ENCODE measurements at regions not wholly inside any gene's neighbourhood (a gene's known extent, or its start where the extent isn't known, plus 50 kb on each side); places are given as distances from the start of the nearest gene placed in this dataset.

DNA sequence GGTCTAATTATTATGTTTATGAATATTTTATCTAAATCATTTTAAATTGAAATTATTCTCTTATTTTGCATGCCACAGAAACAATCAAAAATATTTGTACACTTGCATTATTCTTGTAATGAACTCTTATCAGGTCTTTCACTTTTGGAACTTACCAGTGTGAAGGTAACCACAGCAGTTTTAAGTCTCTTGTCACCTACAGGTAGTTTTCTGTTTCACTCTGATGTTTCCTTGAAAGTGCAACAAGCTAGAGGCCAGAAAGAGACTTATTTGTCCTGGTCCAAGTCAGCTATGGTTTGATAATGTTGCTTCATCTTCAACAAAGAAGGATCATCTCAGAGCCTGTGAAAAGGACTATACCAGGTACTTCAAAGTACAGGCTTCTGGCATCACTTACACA, 133.4 kb upstream of the NBEA start:
- DNase-seq (ENCODE audit: low read depth in 2 of 2): no peak

- no peak for DNase-seq (ENCODE audit: low read depth in 2 of 2)
These were observed 131.1 kb upstream of the NBEA start for GRCh38 chr13:34810996-34811395.

GRCh38 chr13:34815526-34815925, 126.5 kb upstream of the NBEA start:
- DNase-seq (ENCODE audit: low read depth in 2 of 2): no peak

- no peak for DNase-seq (ENCODE audit: low read depth in 2 of 2)
These were observed 125.7 kb upstream of the NBEA start for GRCh38 chr13:34816245-34816884.

DNA sequence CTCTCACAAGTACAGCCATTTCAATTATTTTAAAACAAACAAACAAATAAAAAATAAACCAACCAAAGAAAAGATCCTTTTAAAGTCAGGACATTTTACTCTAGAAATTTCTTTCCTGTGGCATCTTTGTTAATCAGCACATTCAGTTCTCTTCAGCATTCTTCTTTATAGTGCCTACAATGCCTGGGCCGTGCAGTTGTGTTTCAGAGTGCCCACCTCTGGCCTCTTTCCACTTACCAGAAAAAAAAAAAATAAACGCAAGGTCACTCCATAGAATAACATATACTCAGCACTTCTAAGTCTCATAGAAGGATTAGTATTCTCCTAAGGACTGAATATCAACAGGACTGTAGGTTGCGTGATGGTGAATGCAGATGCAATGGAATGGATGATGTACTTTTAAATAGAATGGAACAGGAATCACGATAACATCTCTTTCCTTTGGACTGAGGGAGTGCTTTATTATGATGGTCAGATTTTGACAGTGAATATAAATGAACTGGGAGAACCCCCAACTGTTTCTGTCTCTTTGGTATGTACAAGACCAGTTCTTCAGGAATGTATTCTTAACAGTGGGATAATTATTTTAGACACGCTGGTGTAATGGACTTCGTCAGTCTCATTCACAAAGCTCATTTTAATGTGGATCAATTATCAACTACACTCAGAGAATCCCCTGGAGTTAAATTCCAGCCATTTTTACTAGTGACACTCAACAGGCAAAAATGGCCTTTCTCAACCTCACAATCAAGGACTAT, 125.0 kb upstream of the NBEA start:
- DNase-seq (ENCODE audit: low read depth in 2 of 2): no peak

DNA sequence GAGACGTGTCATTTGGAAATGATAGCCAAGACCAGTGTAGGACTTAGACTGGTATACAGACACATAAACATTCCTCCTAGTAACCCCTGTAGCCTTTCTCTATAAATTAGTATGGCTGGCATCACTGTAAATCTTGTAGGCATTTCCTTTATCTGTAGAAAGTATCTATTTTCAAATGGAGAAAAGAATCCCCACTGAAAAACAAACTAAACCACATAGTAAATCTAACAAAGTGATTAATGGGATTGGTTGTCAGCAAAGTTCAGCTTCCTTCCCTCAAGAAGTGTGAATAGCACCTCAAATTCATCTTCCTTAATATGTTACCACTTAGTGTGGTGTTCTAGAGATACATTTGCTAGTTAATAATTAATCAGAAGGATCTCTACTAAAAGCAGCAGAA, 119.4 kb upstream of the NBEA start:
- DNase-seq (ENCODE audit: low read depth in 2 of 2): no peak

- DNase-seq (ENCODE audit: low read depth in 2 of 2): no peak
These were observed 115.6 kb upstream of the NBEA start for GRCh38 chr13:34826432-34826831.

DNA sequence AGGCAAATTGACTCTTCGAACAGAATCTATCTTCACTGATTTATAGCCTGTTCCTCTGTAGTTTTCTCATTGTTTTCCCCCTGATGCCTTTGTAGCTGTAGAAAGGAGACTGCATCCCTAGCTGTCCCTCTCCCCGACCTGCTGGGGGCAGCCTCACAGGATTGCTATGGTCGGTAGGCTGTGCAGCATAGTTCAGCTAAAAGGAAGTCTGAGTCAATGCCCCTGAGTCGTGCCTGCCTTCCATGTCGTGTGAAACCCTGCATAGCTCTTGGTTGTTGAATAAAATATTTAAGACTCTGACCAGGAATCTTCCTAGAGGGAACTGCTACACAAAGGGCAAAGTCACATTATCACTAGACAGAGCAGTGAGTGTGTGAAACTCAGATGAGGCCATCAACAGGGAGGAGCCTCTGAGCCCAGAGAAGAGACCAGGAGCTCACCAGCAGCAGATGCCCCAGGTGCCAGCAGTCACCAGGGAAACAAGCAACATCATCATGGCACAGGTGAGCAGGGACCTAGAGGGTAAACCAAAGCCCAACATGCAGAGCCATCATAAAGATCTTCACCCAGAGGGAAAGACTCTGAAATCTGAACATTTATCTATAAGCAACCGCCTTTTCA, 108.4 kb upstream of the NBEA start:
- DNase-seq (ENCODE audit: low read depth in 2 of 2): no peak

- DNase-seq (ENCODE audit: low read depth in 2 of 2): no peak
These were observed 99.6 kb upstream of the NBEA start for GRCh38 chr13:34842466-34842865.

- DNase-seq (ENCODE audit: low read depth in 2 of 2): no peak
These were observed 94.3 kb upstream of the NBEA start for GRCh38 chr13:34847766-34848165.

GRCh38 chr13:34849406-34849805, 92.7 kb upstream of the NBEA start:
- DNase-seq (ENCODE audit: low read depth in 2 of 2): no peak

DNA sequence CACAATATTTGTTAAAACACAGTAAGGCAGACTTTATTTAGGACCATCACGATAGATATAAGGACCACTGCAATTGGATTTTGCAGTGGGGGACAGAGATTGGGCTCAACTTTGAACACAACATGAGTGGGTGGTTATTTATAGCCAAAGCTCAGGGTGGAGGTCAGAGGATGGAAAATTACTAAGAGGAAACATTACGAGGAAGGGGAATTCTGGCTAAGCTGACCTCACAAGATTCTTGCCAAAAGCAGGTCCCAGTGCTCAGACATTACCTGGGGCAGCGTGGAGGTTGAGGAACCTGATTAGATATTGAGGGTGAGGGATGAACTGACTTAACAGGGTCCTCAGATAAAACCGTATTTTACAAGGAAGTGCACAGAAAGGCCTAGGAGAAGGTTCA, 88.9 kb upstream of the NBEA start:
- no peak for DNase-seq (ENCODE audit: low read depth in 2 of 2)

- DNase-seq (ENCODE audit: low read depth in 2 of 2): no peak
These were observed 84.3 kb upstream of the NBEA start for GRCh38 chr13:34857558-34858325.

- DNase-seq (ENCODE audit: low read depth in 2 of 2): no peak
These were observed 79.8 kb upstream of the NBEA start for GRCh38 chr13:34862311-34862710.

- no peak for DNase-seq (ENCODE audit: low read depth in 2 of 2)
These were observed 79.4 kb upstream of the NBEA start for GRCh38 chr13:34862716-34863115.

DNA sequence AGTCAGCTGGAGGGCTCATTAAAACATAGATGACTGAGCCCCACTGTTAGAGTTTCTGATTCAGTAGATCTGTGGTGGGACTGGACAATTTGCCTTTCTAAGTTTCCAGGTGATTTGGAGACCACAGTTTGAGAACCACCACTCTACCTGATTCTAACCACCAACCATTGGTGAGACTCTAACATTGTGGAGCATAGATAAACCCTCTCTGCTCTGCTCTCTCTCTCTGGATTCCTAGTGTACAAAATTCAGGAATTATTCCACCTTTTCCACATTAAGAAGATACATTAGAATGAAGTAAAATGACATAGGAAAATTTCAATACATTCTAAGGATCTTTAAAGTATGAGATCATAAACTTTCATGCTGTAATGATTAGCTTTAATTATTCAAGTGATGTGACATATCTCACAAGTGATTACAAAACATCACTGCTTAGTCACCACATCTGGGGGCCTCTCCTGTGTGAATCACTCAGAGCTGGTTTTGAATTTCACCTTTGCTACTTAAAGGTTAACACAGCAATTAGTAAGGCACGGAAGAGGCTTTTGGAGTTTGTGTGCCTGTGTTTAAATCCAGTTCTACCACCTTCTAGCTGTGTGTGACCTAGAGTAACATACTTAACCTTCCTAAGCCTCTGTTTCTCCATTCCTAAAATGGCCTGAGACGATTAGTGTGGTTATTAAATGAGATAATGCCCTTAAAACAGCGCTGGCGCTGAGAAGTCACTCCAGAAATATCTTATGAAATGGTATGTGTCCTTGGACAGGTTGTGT, 78.5 kb upstream of the NBEA start:
- no peak for DNase-seq (ENCODE audit: low read depth in 2 of 2)

DNA sequence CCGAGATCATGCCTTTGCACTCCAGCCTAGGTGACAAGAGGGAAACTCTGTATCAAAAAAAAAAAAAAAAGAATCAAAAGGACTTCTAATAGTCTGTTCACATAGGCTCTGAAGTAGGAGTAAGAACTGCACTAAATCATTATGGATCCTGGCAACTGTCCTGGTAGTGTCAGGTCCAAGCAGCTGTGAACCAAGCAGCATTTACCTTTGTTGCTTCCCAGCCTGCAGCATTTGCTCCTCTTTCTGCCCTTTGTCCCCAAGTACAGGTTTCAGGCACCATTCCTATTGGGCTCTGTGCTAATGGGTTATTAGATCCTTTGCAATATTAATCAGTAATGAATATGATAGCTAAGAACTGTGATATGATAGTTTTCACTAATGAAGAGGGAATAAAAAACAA, 77.4 kb upstream of the NBEA start:
- DNase-seq (ENCODE audit: low read depth in 2 of 2): no peak

- no peak for DNase-seq (ENCODE audit: low read depth in 2 of 2)
These were observed 74.5 kb upstream of the NBEA start for GRCh38 chr13:34867590-34867989.

GRCh38 chr13:34868733-34869132, 73.3 kb upstream of the NBEA start:
- DNase-seq (ENCODE audit: low read depth in 2 of 2): no peak

- DNase-seq (ENCODE audit: low read depth in 2 of 2): no peak
These were observed 72.4 kb upstream of the NBEA start for GRCh38 chr13:34869696-34870095.

DNA sequence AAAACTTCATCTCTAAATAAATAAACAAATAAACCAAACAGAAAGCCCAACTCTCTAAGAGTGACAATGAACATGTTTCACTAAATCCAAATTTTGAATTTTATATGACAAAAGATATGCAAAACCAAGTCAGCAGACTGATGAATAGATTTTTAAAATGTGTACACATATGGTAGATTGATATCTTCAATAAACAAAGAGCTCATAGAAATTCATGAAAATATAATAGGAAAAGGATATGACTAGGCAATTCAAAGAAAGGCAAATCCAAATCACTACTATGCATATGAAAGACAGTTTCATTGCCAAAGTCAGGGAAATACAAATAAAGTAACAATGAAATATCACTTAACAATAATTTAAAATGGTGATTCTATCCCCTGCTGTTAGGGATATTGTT, 63.7 kb upstream of the NBEA start:
- no peak for DNase-seq (ENCODE audit: low read depth in 2 of 2)

DNA sequence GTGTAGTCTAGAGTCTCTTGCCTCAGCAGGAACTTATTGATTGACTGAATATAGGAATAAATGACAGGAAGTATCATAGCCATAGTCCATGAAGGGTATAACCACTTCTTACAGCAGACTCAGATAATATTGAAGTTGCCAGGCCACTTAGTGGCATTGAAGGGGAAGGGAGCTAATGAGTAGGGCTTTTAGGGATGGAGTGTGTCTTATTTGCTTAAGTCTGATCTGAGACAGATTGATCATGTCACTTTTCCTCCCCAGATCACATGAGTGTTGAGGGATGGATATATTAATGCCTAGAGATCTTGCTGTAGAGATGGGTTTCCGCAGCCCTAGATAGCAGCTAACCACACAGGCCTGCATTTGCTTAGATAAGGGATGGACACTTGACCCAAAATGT, 62.2 kb upstream of the NBEA start:
- DNase-seq (ENCODE audit: low read depth in 2 of 2): no peak

Measured in stimulated activated CD4-positive, alpha-beta T cell treated with anti-CD3 and anti-CD28 coated beads, Interleukin-1b, Interleukin-23, amount 100 ng/mL, for 1 hour (primary cell).